Activated CD8-positive, alpha-beta T cell treated with anti-CD3 and anti-CD28 coated beads for 36 hours (primary cell): ENCODE measurements at regions not wholly inside any gene's neighbourhood (a gene's known extent, or its start where the extent isn't known, plus 50 kb on each side); places are given as distances from the start of the nearest gene placed in this dataset.

Source experiments
- ATAC-seq: fragments of 200-7000 bp; cut with Tn5 transposase; one replicate; pipeline ENCODE4 v1.10.0; 2021; ENCODE audit warnings: mild to moderate bottlenecking, moderate library complexity
- CTCF ChIA-PET: fragments of 350-600 bp; sonication (Branson Sonifier 250); formaldehyde crosslinking; loops from one replicate; lab custom pipeline; 2021; ENCODE audit warnings: antibody characterized with exemption; lab: Charles Lee
- POLR2A ChIA-PET: fragments of 350-600 bp; sonication (Branson Sonifier 250); formaldehyde crosslinking; loops from one replicate; lab custom pipeline; 2021; ENCODE audit warnings: antibody characterized with exemption; lab: Charles Lee
- DNase-seq: peaks from one replicate; pipeline ENCODE4 v3.0.0-alpha.2; 2020
- H3K27ac Mint-ChIP-seq: one replicate; pipeline ENCODE4 v1.8.0; 2021; ENCODE audit warnings: mild to moderate bottlenecking, mixed read lengths
- H3K27me3 Mint-ChIP-seq: one replicate; pipeline ENCODE4 v1.8.0; 2021; ENCODE audit warnings: mixed read lengths
- H3K36me3 Mint-ChIP-seq: one replicate; pipeline ENCODE4 v1.8.0; 2021; ENCODE audit warnings: low read depth, mixed read lengths
- H3K4me1 Mint-ChIP-seq: one replicate; pipeline ENCODE4 v1.8.0; 2021; ENCODE audit warnings: low read depth, mixed read lengths
- H3K4me3 Mint-ChIP-seq: one replicate; pipeline ENCODE4 v1.8.0; 2021; ENCODE audit warnings: mild to moderate bottlenecking, moderate library complexity, mixed read lengths
- H3K9me3 Mint-ChIP-seq: one replicate; pipeline ENCODE4 v1.8.0; 2021; ENCODE audit warnings: mixed read lengths
- CTCF ChIP-seq: fragments of 200-600 bp; IDR thresholded peaks from one replicate; pipeline ENCODE4 v1.8.0; 2022; ENCODE audit warnings: antibody characterized with exemption, mild to moderate bottlenecking
- intact Hi-C: fragments of 100-400 bp; cut with micrococcal nuclease; formaldehyde crosslinking; loops from one replicate; pipeline ENCODE4 v1.10.0; 2022

DNA sequence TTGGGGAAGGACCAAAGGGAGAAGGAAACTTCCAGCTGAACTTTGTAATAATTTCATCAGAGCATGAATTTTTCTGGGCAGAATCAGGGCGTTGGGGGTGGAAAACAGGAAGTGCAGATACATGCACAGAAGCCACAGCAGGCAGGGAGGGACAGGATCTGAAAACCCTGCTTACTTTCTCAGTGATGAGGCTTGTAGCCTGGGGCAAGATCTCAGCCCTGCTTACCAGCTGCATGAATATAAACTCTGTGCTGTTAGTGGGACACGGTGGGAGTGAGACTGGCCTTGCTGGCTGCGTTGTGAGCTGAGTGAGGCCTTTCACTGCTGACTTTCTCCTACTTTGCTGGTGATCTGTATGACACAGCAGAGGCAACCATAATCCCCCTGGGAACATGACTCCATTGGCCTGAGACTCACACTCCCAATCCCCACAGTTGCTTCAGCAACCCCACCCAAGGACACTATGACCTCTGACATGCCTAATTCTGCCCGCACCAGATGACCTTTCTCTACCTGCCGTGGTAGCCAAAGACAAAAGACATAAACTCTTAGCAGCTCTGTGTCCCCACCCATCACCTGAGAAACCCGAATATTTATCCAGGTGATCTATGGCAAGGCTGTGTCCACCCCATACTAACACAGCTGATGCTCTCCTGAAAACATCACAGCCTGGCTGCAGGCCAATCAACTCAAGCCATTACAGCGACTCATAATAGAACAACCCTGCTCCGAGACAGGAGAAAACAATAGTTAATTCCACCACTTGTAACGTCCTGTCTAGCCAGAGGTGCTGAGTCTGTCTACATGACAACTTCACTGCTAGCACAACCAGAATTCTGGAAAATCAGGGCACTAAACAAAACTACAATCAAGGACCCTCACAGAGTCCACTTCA lies 190.7 kb upstream of the CHRM2 start:
- Mint-ChIP-seq H3K9me3 (peaks cover 14% of the 10 kb centered on the region), H3K27me3 (no peaks in the 10 kb centered on the region), H3K36me3 (no peaks in the 10 kb centered on the region), H3K4me3 (no peak overlapping the region), H3K27ac (no peak overlapping the region), H3K4me1 (no peaks in the 10 kb centered on the region)
- ChIA-PET CTCF (no interaction called here), POLR2A (no interaction called here)
- DNase-seq (no peak), ATAC-seq (no peak)
- intact Hi-C loops = no loop called here
- no peak for TF ChIP-seq CTCF

DNA sequence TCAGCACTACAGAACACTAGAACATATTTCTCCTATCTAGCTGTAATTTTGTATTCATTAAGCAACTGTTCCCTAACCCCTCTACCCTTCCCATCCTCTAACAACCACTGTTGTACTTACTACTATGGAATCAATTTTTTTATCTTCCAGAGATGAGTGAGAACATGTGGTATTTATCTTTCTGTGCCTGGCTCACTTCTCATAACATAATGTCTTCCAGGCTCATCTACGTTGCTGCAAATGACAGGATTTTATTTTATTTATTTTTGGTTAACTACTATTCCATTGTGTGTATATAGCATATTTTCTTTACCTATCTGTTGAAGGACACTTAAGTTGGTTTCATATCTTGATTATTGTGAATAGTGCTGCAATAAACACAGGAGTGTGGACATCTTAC lies 200.9 kb upstream of the CHRM2 start:
- no peak for DNase-seq
- no peak for ATAC-seq
- Mint-ChIP-seq H3K9me3 (peaks cover 14% of the 10 kb centered on the region), H3K4me3 (no peak overlapping the region), H3K4me1 (no peaks in the 10 kb centered on the region), H3K36me3 (no peaks in the 10 kb centered on the region), H3K27me3 (no peaks in the 10 kb centered on the region), H3K27ac (no peak overlapping the region)
- intact Hi-C loops = no loop called here
- ChIA-PET CTCF (no interaction called here), POLR2A (no interaction called here)
- TF ChIP-seq CTCF = no peak

GRCh38 chr7:136665878-136666509 lies 202.5 kb upstream of the CHRM2 start:
- Mint-ChIP-seq H3K36me3 (no peaks in the 10 kb centered on the region), H3K4me1 (no peaks in the 10 kb centered on the region), H3K9me3 (peaks cover 6% of the 10 kb centered on the region), H3K27ac (no peak overlapping the region), H3K4me3 (no peak overlapping the region), H3K27me3 (no peaks in the 10 kb centered on the region)
- no peak for ATAC-seq
- no peak for DNase-seq
- ChIA-PET POLR2A (no interaction called here), CTCF (no interaction called here)
- no peak for TF ChIP-seq CTCF
- intact Hi-C loops = no loop called here

- intact Hi-C loops = no loop called here
- CTCF ChIA-PET = no interaction called here
- H3K4me3 Mint-ChIP-seq = no peak overlapping the region
- H3K36me3 Mint-ChIP-seq = no peaks in the 10 kb centered on the region
- peaks cover 3% of the 10 kb centered on the region for H3K9me3 Mint-ChIP-seq
- H3K4me1 Mint-ChIP-seq = no peaks in the 10 kb centered on the region
- no peaks in the 10 kb centered on the region for H3K27me3 Mint-ChIP-seq
- no peak for TF ChIP-seq CTCF
- POLR2A ChIA-PET = no interaction called here
- DNase-seq (no peak), ATAC-seq (no peak)
- H3K27ac Mint-ChIP-seq = no peak overlapping the region
Measured at GRCh38 chr7:136664537-136664936, 203.9 kb upstream of the CHRM2 start.

- DNase-seq (no peak), ATAC-seq (no peak)
- Mint-ChIP-seq H3K36me3 (no peaks in the 10 kb centered on the region), H3K9me3 (peaks cover 1% of the 10 kb centered on the region), H3K27me3 (no peaks in the 10 kb centered on the region), H3K4me3 (no peak overlapping the region), H3K27ac (no peak overlapping the region), H3K4me1 (no peaks in the 10 kb centered on the region)
- POLR2A ChIA-PET = interaction anchor here (1.1 kb wide), 1 partner anchor 20 kb away, joined by 3 read pairs; no protein-coding TSS in a partner anchor
- no peak for TF ChIP-seq CTCF
- intact Hi-C loops = no loop called here
- CTCF ChIA-PET = no interaction called here
Measured at GRCh38 chr7:136657482-136657921, 210.9 kb upstream of the CHRM2 start.
